ENCODE measurements at regions not wholly inside any gene's neighbourhood (a gene's known extent, or its start where the extent isn't known, plus 50 kb on each side); places are given as distances from the start of the nearest gene placed in this dataset.
A peak's percentile ranks its signal among the peaks of the same experiment; 100 is the strongest.

- Mint-ChIP-seq H3K36me3 (peaks cover 4% of the 10 kb centered on the region), H3K4me3 (no peak overlapping the region), H3K27me3 (peaks cover 8% of the 10 kb centered on the region), H3K4me1 (ENCODE audit: low read depth) (peaks cover 10% of the 10 kb centered on the region), H3K27ac (no peak overlapping the region), H3K9me3 (ENCODE audit: low read depth) (no peaks in the 10 kb centered on the region)
Observed at GRCh38 chr13:50071379-50071778, 56.1 kb downstream of the KCNRG start.

- no peak overlapping the region for H3K4me3 Mint-ChIP-seq
- peaks cover 12% of the 10 kb centered on the region for H3K27me3 Mint-ChIP-seq
- H3K9me3 Mint-ChIP-seq (ENCODE audit: low read depth), result no peaks in the 10 kb centered on the region
- H3K36me3 Mint-ChIP-seq, result peaks cover 2% of the 10 kb centered on the region
- no peak overlapping the region for H3K27ac Mint-ChIP-seq
- peaks cover 13% of the 10 kb centered on the region for H3K4me1 Mint-ChIP-seq (ENCODE audit: low read depth)
Observed at GRCh38 chr13:50072676-50073075, 57.4 kb downstream of the KCNRG start.

GRCh38 chr13:50073340-50073739 lies 58.1 kb downstream of the KCNRG start:
- no peak overlapping the region for H3K4me3 Mint-ChIP-seq
- no peaks in the 10 kb centered on the region for H3K9me3 Mint-ChIP-seq (ENCODE audit: low read depth)
- peaks cover 15% of the 10 kb centered on the region for H3K4me1 Mint-ChIP-seq (ENCODE audit: low read depth)
- peaks cover 16% of the 10 kb centered on the region for H3K27me3 Mint-ChIP-seq
- peaks cover 2% of the 10 kb centered on the region for H3K36me3 Mint-ChIP-seq
- no peak overlapping the region for H3K27ac Mint-ChIP-seq

GRCh38 chr13:50074843-50075242 lies 59.6 kb downstream of the KCNRG start:
- no peak overlapping the region for H3K4me3 Mint-ChIP-seq
- H3K9me3 Mint-ChIP-seq (ENCODE audit: low read depth), result no peaks in the 10 kb centered on the region
- H3K36me3 Mint-ChIP-seq, result peaks cover 2% of the 10 kb centered on the region
- H3K27me3 Mint-ChIP-seq, result peaks cover 16% of the 10 kb centered on the region
- no peak overlapping the region for H3K27ac Mint-ChIP-seq
- peaks cover 18% of the 10 kb centered on the region for H3K4me1 Mint-ChIP-seq (ENCODE audit: low read depth)

GRCh38 chr13:50075619-50076097 lies 60.4 kb downstream of the KCNRG start:
- Mint-ChIP-seq H3K9me3 (ENCODE audit: low read depth) (no peaks in the 10 kb centered on the region), H3K4me1 (ENCODE audit: low read depth) (peaks cover 25% of the 10 kb centered on the region), H3K27ac (no peak overlapping the region), H3K36me3 (peaks cover 2% of the 10 kb centered on the region), H3K4me3 (no peak overlapping the region), H3K27me3 (peaks cover 16% of the 10 kb centered on the region)

DNA sequence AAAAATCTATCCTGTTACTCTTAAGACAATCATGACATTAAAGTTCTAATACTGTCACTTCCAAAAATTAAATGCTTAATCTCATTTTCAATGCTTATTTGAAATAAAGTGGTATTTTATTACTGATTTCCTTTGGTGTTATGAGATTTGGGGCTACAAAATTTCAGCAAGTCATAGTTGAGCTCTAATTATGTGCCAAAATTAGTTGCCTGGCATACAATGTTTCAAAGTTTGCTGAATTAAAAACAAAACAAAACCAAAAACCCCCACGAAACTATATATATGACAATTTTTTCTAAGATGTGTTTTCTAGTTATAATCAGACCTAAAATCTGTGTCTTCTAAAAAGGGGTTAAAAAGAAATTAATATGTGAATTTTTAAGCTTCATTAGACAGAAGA lies 62.2 kb downstream of the KCNRG start:
- H3K36me3 Mint-ChIP-seq, result peaks cover 2% of the 10 kb centered on the region
- no peaks in the 10 kb centered on the region for H3K9me3 Mint-ChIP-seq (ENCODE audit: low read depth)
- no peak overlapping the region for H3K4me3 Mint-ChIP-seq
- peaks cover 28% of the 10 kb centered on the region for H3K4me1 Mint-ChIP-seq (ENCODE audit: low read depth)
- no peak overlapping the region for H3K27ac Mint-ChIP-seq
- peaks cover 16% of the 10 kb centered on the region for H3K27me3 Mint-ChIP-seq

- H3K4me1 Mint-ChIP-seq (ENCODE audit: low read depth), result peaks cover 33% of the 10 kb centered on the region
- H3K36me3 Mint-ChIP-seq, result peaks cover 2% of the 10 kb centered on the region
- H3K27ac Mint-ChIP-seq, result no peak overlapping the region
Observed at GRCh38 chr13:50078231-50078894, 63.1 kb downstream of the KCNRG start.

GRCh38 chr13:50078895-50079654 lies 63.8 kb downstream of the KCNRG start:
- H3K9me3 Mint-ChIP-seq (ENCODE audit: low read depth), result no peaks in the 10 kb centered on the region
- H3K27me3 Mint-ChIP-seq, result peaks cover 13% of the 10 kb centered on the region
- H3K4me1 Mint-ChIP-seq (ENCODE audit: low read depth), result peaks cover 38% of the 10 kb centered on the region
- no peaks in the 10 kb centered on the region for H3K36me3 Mint-ChIP-seq
- H3K4me3 Mint-ChIP-seq, result peak overlapping the region; percentile 100
- H3K27ac Mint-ChIP-seq, result no peak overlapping the region

More at GRCh38 chr13:50078231-50078894, 63.1 kb downstream of the KCNRG start:
- Mint-ChIP-seq H3K27me3 (peaks cover 16% of the 10 kb centered on the region), H3K4me3 (peak overlapping the region; percentile 100), H3K9me3 (ENCODE audit: low read depth) (no peaks in the 10 kb centered on the region)

DNA sequence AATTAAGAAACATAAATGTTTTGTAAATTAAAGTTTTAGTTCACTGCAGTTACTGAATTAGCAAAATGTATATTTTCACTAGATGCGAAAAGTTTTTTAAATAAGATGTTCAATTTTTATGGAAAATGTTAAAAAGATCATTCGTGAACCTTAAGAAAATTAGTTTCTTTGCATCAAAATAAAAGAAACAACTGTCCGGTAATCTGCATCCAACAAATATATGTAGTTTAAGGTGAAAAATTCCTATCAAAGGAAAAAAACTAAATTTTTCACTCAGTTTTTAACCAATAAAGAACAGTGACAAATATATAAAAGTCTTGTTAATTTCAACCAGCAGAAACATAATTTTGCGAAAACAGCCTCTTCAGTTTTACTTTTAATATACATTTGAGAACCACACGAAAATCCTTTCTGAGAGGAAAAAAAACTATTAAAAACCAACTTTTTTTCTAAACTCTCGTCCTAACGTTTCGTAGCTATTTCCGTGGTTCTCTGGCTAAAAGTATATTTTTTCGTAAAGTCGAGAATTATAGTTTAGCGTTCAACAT lies 64.5 kb downstream of the KCNRG start:
- H3K4me1 Mint-ChIP-seq (ENCODE audit: low read depth), result peaks cover 42% of the 10 kb centered on the region
- peak overlapping the region; percentile 94 for H3K27ac Mint-ChIP-seq
- H3K27me3 Mint-ChIP-seq, result peaks cover 13% of the 10 kb centered on the region
- H3K36me3 Mint-ChIP-seq, result no peaks in the 10 kb centered on the region
- peak overlapping the region; percentile 100 for H3K4me3 Mint-ChIP-seq
- no peaks in the 10 kb centered on the region for H3K9me3 Mint-ChIP-seq (ENCODE audit: low read depth)

GRCh38 chr13:50080203-50080910 lies 65.1 kb downstream of the KCNRG start:
- H3K27ac Mint-ChIP-seq, result peak overlapping the region; percentile 94
- H3K4me1 Mint-ChIP-seq (ENCODE audit: low read depth), result peaks cover 47% of the 10 kb centered on the region
- H3K9me3 Mint-ChIP-seq (ENCODE audit: low read depth), result no peaks in the 10 kb centered on the region
- H3K4me3 Mint-ChIP-seq, result peak overlapping the region; percentile 100
- H3K36me3 Mint-ChIP-seq, result no peaks in the 10 kb centered on the region
- H3K27me3 Mint-ChIP-seq, result peaks cover 13% of the 10 kb centered on the region

GRCh38 chr13:50080911-50081678 lies 65.9 kb downstream of the KCNRG start:
- peaks cover 8% of the 10 kb centered on the region for H3K27me3 Mint-ChIP-seq
- H3K4me3 Mint-ChIP-seq, result peak overlapping the region; percentile 100
- no peaks in the 10 kb centered on the region for H3K9me3 Mint-ChIP-seq (ENCODE audit: low read depth)
- H3K27ac Mint-ChIP-seq, result peak overlapping the region; percentile 99
- peaks cover 44% of the 10 kb centered on the region for H3K4me1 Mint-ChIP-seq (ENCODE audit: low read depth)
- H3K36me3 Mint-ChIP-seq, result no peaks in the 10 kb centered on the region

GRCh38 chr13:50081679-50082425 lies 66.6 kb downstream of the KCNRG start:
- Mint-ChIP-seq H3K9me3 (ENCODE audit: low read depth) (no peaks in the 10 kb centered on the region), H3K4me1 (ENCODE audit: low read depth) (peaks cover 41% of the 10 kb centered on the region), H3K36me3 (no peaks in the 10 kb centered on the region), H3K4me3 (peak overlapping the region; percentile 100), H3K27ac (peak overlapping the region; percentile 99), H3K27me3 (peaks cover 5% of the 10 kb centered on the region)

DNA sequence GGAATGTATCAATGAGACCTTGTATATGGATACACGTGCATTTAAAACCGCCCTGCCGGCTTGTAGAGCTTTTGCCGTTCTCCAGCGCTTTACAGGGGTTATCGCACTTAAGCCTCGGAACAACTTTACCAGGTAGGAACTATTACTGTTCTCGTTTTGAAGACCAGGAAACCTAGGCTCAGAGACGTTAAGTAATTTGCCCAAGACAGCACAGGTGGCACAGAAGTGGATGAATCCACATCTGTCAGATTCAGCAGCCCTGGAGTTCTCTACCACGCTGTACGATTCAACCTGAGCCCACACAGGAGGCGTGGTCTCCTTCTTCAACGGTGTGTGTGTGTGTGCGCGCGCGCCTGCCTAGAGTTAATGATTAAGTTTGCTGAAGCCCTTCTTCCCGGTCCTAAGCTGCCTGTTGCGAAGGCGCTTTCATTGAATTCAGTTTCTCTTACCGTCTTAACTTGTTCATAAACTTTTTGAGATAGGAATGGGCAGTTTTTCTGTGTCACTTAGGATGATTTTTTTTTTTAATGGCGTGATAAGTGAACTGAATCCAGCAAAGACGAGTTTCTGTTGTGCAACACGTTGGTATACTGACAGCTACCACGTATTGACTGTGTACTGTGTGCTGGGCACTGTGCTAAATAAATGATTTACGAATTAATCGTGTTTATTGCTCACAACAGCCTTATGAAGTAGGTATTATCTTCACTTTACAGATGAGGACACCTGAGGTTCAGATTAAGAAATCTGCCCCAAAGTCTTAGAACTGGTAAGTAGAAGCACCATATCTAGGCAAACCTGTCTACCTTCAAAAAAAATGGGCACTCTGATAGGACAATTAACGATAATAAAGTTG lies 67.4 kb downstream of the KCNRG start:
- Mint-ChIP-seq H3K4me1 (ENCODE audit: low read depth) (peaks cover 41% of the 10 kb centered on the region), H3K27ac (peak overlapping the region; percentile 99), H3K9me3 (ENCODE audit: low read depth) (no peaks in the 10 kb centered on the region), H3K36me3 (no peaks in the 10 kb centered on the region), H3K27me3 (peaks cover 3% of the 10 kb centered on the region), H3K4me3 (peak overlapping the region; percentile 100)

All from activated naive CD8-positive, alpha-beta T cell (primary cell).